Mucosa of stomach (tissue), 1 donor: ENCODE measurements at regions not wholly inside any gene's neighbourhood (a gene's known extent, or its start where the extent isn't known, plus 50 kb on each side); places are given as distances from the start of the nearest gene placed in this dataset.

Experiments
- H3K27me3 ChIP-seq: one replicate; pipeline ENCODE4 v1.7.0; 2013; ENCODE audit warnings: mild to moderate bottlenecking, low read length; ENCODE audit not compliant: control insufficient read depth, insufficient read depth
- H3K36me3 ChIP-seq: one replicate; pipeline ENCODE4 v1.7.0; 2013; ENCODE audit warnings: low read length; ENCODE audit not compliant: control insufficient read depth, insufficient read depth
- H3K4me1 ChIP-seq: one replicate; pipeline ENCODE4 v1.7.0; 2013; ENCODE audit warnings: mild to moderate bottlenecking, low read length; ENCODE audit not compliant: control insufficient read depth, insufficient read depth
- H3K4me3 ChIP-seq: one replicate; pipeline ENCODE4 v1.7.0; 2013; ENCODE audit warnings: low read length
- H3K9ac ChIP-seq: one replicate; pipeline ENCODE4 v1.7.0; 2013; ENCODE audit warnings: mild to moderate bottlenecking, low read length, moderate library complexity
- H3K9me3 ChIP-seq: one replicate; pipeline ENCODE4 v1.7.0; 2013; ENCODE audit warnings: mild to moderate bottlenecking, low read length, moderate library complexity; ENCODE audit not compliant: control insufficient read depth
- donor health status: Pancreatic carcinoma.

- Histone ChIP-seq H3K9ac (no peak overlapping the region), H3K9me3 (no peaks in the 10 kb centered on the region), H3K4me1 (no peaks in the 10 kb centered on the region), H3K4me3 (no peak overlapping the region), H3K27me3 (no peaks in the 10 kb centered on the region), H3K36me3 (no peaks in the 10 kb centered on the region)
These were observed 1278.3 kb downstream of the SLC16A7 start for GRCh38 chr12:60874091-60874490.

DNA sequence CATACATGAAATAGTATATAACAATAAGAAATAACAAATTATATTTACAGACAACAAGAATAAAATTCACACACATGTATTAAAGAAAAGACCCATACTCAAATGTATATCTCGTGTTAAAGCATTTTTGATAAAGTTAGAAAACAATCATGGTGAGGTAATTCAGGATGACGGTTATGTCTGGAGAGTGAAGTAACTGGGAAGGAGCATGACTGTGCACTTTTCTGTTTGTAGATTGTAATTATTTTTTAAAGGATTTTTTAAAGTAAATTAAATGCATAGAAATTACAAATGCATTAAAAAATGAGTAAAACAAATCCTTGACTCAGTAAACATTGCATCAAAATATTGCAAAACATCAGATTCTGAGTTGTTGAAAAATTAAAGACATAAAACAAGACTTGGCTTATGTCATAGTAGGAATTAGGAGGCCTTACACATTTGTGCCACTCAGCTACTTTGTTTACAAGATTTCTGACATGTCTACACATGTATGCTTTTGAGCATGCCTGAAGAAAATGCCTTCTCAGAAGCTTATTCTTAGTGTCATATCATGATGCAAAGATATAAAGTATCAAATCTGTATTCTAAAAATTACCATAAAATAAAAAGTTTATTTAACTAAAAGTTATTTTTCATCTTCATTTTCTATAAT lies 1325.1 kb downstream of the SLC16A7 start:
- no peaks in the 10 kb centered on the region for H3K27me3 ChIP-seq
- no peak overlapping the region for H3K9ac ChIP-seq
- H3K9me3 ChIP-seq: no peaks in the 10 kb centered on the region
- H3K36me3 ChIP-seq: no peaks in the 10 kb centered on the region
- H3K4me1 ChIP-seq: no peaks in the 10 kb centered on the region
- no peak overlapping the region for H3K4me3 ChIP-seq

DNA sequence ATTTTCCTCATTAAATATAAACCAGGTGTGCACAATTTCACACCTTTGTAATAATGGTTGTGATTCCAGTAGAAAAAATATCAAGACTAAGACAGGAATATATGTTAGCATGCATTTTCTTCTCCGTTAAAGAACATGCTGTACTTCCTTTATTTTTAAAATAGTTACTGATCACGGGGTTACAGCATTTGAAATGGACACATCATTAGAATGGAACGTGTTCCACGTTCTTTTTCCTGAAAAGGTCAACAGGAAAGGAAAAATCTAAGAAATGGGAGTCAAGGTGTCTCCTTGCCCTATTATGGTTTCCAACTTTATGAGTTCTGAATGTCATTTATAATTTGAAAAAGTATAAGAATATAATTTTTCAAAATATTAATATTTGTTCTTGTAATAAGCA lies 1325.7 kb downstream of the SLC16A7 start:
- Histone ChIP-seq H3K9me3 (no peaks in the 10 kb centered on the region), H3K4me3 (no peak overlapping the region), H3K4me1 (no peaks in the 10 kb centered on the region), H3K27me3 (no peaks in the 10 kb centered on the region), H3K36me3 (no peaks in the 10 kb centered on the region), H3K9ac (no peak overlapping the region)

DNA sequence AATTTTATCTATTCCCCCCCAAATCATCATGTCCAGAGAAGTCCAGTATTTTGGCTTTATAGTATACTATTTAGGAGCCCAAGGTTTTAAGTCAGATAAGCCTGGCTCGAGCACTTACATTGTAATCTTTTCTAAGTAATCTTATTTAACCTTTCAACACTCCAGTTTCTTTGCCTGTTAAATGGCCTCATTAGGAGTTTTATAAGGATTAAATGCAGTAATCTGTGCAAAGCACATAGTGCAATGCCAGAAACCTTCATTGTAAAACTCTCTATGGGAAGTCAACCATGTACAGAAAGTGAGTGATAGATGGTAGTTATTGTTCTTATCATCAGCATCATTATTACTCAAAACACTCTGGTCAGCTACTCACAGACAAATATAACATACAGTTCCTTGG lies 1330.4 kb downstream of the SLC16A7 start:
- no peaks in the 10 kb centered on the region for H3K4me1 ChIP-seq
- no peaks in the 10 kb centered on the region for H3K36me3 ChIP-seq
- no peak overlapping the region for H3K9ac ChIP-seq
- no peaks in the 10 kb centered on the region for H3K9me3 ChIP-seq
- no peaks in the 10 kb centered on the region for H3K27me3 ChIP-seq
- no peak overlapping the region for H3K4me3 ChIP-seq

DNA sequence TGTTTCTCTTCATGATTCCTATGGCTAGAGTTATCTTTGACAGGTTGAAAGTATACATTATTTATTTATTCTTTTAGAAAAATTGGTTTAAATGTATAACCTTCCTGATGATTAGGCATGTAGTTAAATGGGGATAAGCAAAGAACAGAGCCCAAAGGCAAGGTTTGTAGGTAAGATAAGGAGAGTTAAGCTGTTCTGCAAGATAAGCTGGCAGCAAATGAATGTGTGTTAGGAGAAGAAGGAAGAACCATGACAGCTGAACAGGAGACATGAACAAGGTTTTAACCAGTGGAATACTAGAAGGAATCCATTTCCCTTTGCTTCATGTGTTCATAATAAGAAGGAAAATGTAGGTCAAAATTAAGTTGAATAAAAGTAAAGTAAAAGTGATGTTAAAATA lies 1330.1 kb upstream of the USP15 start:
- H3K4me3 ChIP-seq: no peak overlapping the region
- no peak overlapping the region for H3K9ac ChIP-seq

DNA sequence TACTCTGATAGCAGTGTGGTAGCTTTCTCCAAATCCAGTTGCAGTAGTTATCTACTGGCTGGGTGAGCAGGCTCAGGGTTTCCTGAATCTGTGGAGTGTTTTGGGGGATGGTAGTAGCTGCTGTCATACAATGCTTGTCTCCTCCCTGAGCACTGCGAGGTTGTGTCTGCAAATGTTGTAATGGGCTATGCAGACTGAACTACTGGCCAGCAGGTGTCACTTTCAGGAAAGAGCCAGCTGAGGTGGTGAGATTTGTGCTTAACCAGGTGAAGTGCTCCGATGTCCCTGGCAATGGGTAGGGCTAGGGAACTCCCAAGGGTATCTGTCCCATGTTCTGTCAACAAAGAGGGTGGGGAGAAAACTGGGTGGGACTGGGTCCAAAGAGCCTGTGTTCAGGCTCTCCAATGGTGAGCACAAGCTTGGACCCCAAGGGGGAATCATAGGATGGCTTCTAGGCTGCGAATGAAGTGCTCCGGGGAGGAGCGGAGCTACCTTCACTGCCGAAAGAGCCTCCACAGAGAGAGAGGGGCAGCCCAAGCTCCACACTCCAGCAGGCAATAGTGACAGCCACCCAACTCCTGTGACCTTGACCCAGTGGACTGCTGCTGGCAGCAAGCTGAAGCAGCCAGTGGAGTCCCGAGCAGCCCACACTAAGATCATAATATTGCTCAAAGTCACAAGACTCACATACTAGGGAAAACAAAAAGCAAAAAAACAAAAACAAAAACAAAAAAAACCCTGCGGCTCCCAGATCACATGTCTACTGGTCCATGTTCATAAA lies 1324.0 kb upstream of the USP15 start:
- H3K9ac ChIP-seq: no peak overlapping the region
- no peaks in the 10 kb centered on the region for H3K27me3 ChIP-seq
- H3K36me3 ChIP-seq: no peaks in the 10 kb centered on the region
- no peaks in the 10 kb centered on the region for H3K9me3 ChIP-seq
- no peak overlapping the region for H3K4me3 ChIP-seq
- no peaks in the 10 kb centered on the region for H3K4me1 ChIP-seq

More for the DNA sequence above, 1330.1 kb upstream of the USP15 start:
- Histone ChIP-seq H3K36me3 (no peaks in the 10 kb centered on the region), H3K27me3 (no peaks in the 10 kb centered on the region), H3K9me3 (no peaks in the 10 kb centered on the region), H3K4me1 (no peaks in the 10 kb centered on the region)

DNA sequence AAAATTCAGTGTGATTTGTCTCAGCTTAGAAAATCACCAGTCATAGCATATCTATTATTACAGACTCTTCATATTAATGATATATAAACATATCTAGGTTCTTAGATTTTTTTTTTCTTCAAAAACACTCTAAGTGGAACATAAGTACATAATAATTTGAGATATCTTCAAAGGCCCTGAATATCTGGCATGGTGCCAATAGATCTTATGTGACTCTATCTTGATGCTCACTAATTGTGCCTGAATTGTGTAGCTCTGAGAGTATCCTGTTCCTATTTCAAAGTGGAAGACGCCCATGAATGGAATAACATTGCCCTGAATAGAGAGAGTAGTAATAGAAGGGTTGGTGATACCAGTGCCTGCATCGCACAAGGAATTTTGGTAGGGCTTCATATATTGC lies 1312.7 kb upstream of the USP15 start:
- Histone ChIP-seq H3K27me3 (no peaks in the 10 kb centered on the region), H3K4me3 (no peak overlapping the region), H3K9me3 (no peaks in the 10 kb centered on the region), H3K9ac (no peak overlapping the region), H3K36me3 (no peaks in the 10 kb centered on the region), H3K4me1 (no peaks in the 10 kb centered on the region)

DNA sequence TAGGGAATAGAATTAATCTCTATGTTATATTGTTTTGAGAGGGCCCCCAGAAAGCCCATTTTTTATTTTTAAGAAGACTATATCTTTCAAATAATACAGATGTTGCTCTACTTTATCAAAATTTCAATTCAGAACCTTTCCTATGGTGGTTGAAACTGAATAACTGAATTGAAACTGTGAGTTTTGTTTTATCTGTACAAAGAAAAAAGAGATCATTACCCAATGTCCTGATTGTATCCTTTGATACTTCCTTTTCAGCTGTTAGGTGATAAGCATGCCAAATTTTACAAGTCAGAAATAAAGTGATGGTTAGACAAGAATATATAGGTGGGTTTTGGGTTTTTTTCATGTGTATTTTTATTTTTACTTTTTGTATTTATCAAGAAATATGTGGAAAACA lies 1293.1 kb upstream of the USP15 start:
- H3K4me3 ChIP-seq: no peak overlapping the region
- H3K9ac ChIP-seq: no peak overlapping the region
- H3K9me3 ChIP-seq: no peaks in the 10 kb centered on the region
- no peaks in the 10 kb centered on the region for H3K4me1 ChIP-seq
- no peaks in the 10 kb centered on the region for H3K27me3 ChIP-seq
- no peaks in the 10 kb centered on the region for H3K36me3 ChIP-seq

- Histone ChIP-seq H3K36me3 (no peaks in the 10 kb centered on the region), H3K4me1 (no peaks in the 10 kb centered on the region), H3K9me3 (no peaks in the 10 kb centered on the region), H3K9ac (no peak overlapping the region), H3K27me3 (no peaks in the 10 kb centered on the region), H3K4me3 (no peak overlapping the region)
These were observed 1282.2 kb upstream of the USP15 start for GRCh38 chr12:60977966-60978365.

DNA sequence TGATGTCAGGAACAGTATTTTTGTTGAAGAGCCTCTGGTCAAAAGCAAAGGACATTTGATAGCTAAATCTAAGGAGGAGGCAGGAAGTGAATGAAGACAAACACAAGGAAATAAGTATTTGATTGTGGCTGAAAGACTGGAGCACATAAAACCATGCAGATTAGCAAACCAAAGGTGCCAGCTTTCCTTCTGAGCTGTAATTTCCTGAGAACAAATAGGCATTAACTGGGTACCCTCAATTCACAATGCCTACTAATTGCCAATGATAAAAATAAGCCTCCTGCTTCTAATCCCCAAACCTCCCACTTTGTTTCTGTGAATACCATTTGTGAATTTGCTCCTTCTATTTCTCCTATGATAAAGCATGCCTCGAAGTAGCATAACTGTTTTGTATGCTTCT lies 1279.6 kb upstream of the USP15 start:
- Histone ChIP-seq H3K27me3 (no peaks in the 10 kb centered on the region), H3K4me3 (no peak overlapping the region), H3K4me1 (no peaks in the 10 kb centered on the region), H3K9me3 (no peaks in the 10 kb centered on the region), H3K9ac (no peak overlapping the region), H3K36me3 (no peaks in the 10 kb centered on the region)

DNA sequence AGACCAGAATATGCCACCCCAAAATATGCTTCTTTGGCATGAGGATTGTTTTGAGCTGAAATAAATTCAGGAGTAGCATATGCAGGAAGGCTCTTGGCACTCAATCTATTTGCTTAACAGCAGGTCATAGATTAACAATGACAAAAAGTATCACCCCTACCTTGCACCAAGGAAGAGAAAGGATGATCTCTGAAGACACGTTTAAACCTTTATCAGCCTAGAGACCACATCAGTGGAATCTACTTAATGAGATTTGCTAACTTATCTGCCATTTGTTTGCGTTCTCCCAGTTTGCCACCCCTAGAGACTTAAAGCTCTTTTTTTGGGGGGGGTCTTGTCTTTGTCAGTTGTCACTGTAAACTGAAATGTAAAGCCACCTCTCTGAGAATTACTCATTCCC lies 1278.7 kb upstream of the USP15 start:
- no peak overlapping the region for H3K4me3 ChIP-seq
- no peak overlapping the region for H3K9ac ChIP-seq
- no peaks in the 10 kb centered on the region for H3K9me3 ChIP-seq
- no peaks in the 10 kb centered on the region for H3K4me1 ChIP-seq
- H3K27me3 ChIP-seq: no peaks in the 10 kb centered on the region
- no peaks in the 10 kb centered on the region for H3K36me3 ChIP-seq

GRCh38 chr12:60992087-60992486 lies 1268.1 kb upstream of the USP15 start:
- H3K4me3 ChIP-seq: no peak overlapping the region
- H3K9me3 ChIP-seq: no peaks in the 10 kb centered on the region
- H3K27me3 ChIP-seq: no peaks in the 10 kb centered on the region
- H3K9ac ChIP-seq: no peak overlapping the region
- no peaks in the 10 kb centered on the region for H3K36me3 ChIP-seq
- H3K4me1 ChIP-seq: no peaks in the 10 kb centered on the region
